Left lung (tissue), 4 donors: ENCODE measurements at regions not wholly inside any gene's neighbourhood (a gene's known extent, or its start where the extent isn't known, plus 50 kb on each side); places are given as distances from the start of the nearest gene placed in this dataset.
"Not testable (repeated sequence)": the region's sequence is repeated elsewhere in the genome, so short reads cannot be mapped to it uniquely, and the experiment has no call there.

ENCODE experiments used
- ATAC-seq: fragments of 200-7000 bp; cut with Tn5 transposase; one replicate; pipeline ENCODE4 v1.9.1; 2020; ENCODE audit warnings: moderate library complexity
- DNase-seq, 4 donors: peaks; one replicate each; pipeline ENCODE4 v3.0.0-alpha.2; 2013 to 2020
- H3K27ac ChIP-seq, 2 donors: fragments of 200-600 bp; sonication (generic) in 1 of 2; one replicate each; pipeline versions ENCODE4 v1.5.0 to v1.8.0; 2020 to 2021
- H3K27me3 ChIP-seq, 2 donors: fragments of 200-600 bp; sonication (generic) in 1 of 2; one replicate each; pipeline versions ENCODE4 v1.5.0 to v1.8.0; 2020 to 2021
- H3K36me3 ChIP-seq, 2 donors: fragments of 200-600 bp; sonication (generic) in 1 of 2; one replicate each; pipeline versions ENCODE4 v1.5.0 to v1.8.0; 2020 to 2021
- H3K4me1 ChIP-seq, 2 donors: fragments of 200-600 bp; one replicate each; pipeline ENCODE4 v1.8.0; 2021
- H3K4me3 ChIP-seq, 2 donors: fragments of 200-600 bp; sonication (generic) in 1 of 2; one replicate each; pipeline versions ENCODE4 v1.5.0 to v1.8.0; 2020 to 2021; ENCODE audit warnings: mild to moderate bottlenecking in 1 of 2
- H3K9me3 ChIP-seq, 2 donors: fragments of 200-600 bp; sonication (generic) in 1 of 2; one replicate each; pipeline versions ENCODE4 v1.5.0 to v1.8.0; 2020 to 2021
- intact Hi-C, 2 donors: fragments of 100-400 bp; cut with DNase I; formaldehyde crosslinking; loops; one replicate each; pipeline versions ENCODE4 v1.11.2 to v1.14.2; 2022
- TF ChIP-seq, protein P1 (sequence below), 2 donors: fragments of 200-600 bp; sonication (generic) in 1 of 2; IDR thresholded peaks; one replicate each; pipeline versions ENCODE4 v1.5.0 to v1.8.0; 2021; ENCODE audit warnings: antibody characterized with exemption in 2 of 2
- donor health status: DM: no; HTN: yes; CAD: no.
- donor health status: DM: no; HTN: no; CAD: no.

DNA sequence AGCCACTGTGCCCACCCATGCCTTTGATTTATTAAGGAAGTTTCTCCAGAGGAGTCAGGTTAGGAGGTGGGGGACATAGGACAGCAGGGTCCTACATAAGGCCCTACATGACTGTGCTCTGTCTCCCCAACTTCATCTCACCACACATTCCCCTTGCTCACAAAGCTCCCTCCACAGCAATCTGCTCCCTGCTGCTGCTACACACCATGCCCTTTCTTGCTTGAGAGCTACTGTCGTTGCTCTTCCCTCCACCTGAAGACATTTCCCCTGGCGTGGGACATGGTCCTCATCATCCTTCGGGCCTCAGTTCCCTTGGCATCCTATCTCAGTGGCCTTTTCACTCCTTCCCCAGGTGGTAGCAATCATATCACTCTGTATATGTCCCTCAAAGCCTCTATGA is 75.9 kb upstream of the DAPK1 start:
- ATAC-seq = no peak
- Histone ChIP-seq H3K4me1 (no peaks in the 10 kb centered on the region), H3K27ac (no peak overlapping the region), H3K27me3 (no peaks in the 10 kb centered on the region), H3K36me3 (no peaks in the 10 kb centered on the region), H3K4me3 (no peak overlapping the region), H3K9me3 (peaks cover 0 to 31% of the 10 kb centered on the region in 2 donors)
- DNase-seq = no peak
- intact Hi-C loops = no loop called here
- TF ChIP-seq, protein P1, sequence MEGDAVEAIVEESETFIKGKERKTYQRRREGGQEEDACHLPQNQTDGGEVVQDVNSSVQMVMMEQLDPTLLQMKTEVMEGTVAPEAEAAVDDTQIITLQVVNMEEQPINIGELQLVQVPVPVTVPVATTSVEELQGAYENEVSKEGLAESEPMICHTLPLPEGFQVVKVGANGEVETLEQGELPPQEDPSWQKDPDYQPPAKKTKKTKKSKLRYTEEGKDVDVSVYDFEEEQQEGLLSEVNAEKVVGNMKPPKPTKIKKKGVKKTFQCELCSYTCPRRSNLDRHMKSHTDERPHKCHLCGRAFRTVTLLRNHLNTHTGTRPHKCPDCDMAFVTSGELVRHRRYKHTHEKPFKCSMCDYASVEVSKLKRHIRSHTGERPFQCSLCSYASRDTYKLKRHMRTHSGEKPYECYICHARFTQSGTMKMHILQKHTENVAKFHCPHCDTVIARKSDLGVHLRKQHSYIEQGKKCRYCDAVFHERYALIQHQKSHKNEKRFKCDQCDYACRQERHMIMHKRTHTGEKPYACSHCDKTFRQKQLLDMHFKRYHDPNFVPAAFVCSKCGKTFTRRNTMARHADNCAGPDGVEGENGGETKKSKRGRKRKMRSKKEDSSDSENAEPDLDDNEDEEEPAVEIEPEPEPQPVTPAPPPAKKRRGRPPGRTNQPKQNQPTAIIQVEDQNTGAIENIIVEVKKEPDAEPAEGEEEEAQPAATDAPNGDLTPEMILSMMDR (IDR thresholded peaks at IDR 0.05) = no peak

DNA sequence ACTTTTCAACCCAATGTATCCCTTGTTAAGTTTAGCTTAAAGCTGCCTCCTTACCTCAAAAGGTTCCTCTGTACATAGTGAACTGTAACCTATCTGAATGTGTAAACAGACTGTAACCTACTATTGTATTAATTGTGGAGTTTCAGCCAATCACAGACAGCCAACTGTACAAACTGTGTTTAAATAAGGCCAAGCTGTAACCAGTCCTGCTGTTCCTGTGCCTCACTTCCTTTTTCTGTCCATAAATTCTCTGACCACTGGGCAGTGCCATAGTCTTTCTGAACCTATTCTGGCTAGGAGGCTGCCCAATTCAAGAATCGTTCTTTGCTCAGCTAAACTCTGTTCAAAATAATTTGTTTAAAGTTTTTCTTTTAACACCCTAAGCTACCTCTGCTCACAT is 74.7 kb upstream of the DAPK1 start:
- DNase-seq (no peak), ATAC-seq (no peak)
- Histone ChIP-seq H3K27me3 (no peaks in the 10 kb centered on the region), H3K36me3 (no peaks in the 10 kb centered on the region), H3K27ac (no peak overlapping the region), H3K9me3 (peaks cover 0 to 31% of the 10 kb centered on the region in 2 donors), H3K4me1 (no peaks in the 10 kb centered on the region), H3K4me3 (no peak overlapping the region)
- intact Hi-C loops = no loop called here
- TF ChIP-seq, protein P1 (IDR thresholded peaks at IDR 0.05) = no peak

DNA sequence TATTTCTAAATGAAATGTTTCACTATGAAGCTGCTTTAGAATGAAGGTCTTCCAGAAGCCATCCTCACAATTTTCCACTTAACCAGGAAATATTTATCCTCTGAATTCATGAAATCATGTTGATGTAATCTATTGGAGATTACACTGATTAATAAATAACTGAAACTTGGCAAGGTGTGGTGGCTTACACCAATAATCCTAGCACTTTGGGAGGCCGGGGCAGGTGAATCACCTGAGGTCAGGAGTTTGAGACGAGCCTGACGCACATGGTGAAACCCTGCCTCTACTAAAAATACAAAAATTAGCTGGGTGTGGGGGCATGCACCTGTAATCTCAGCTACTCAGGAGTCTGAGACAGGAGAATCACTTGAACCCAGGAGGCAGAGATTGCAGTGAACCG is 73.8 kb upstream of the DAPK1 start:
- H3K4me3 ChIP-seq, intact Hi-C loops, H3K27me3 ChIP-seq, DNase-seq, H3K27ac ChIP-seq, H3K36me3 ChIP-seq, H3K4me1 ChIP-seq, ATAC-seq: not testable (repeated sequence)
- peaks cover 0 to 31% of the 10 kb centered on the region in 2 donors for H3K9me3 ChIP-seq

DNA sequence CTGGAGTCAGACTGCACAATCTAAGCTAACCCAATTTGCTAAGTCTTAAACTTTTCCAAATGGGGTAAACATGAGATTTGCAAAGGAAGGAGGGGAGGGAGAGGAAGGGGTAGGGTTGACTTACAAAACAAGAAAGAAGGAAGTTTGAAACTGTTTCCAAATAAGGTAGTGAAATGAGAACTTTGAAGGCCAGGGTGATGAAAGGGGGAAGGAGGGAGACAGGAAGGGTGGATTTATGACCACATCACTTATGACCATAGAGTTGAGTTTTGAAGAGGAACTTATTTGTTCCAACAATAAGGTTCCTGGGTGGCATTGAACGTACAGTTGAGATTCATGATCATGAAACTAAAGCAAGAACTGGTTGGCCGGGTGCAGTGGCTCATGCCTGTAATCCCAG is 72.5 kb upstream of the DAPK1 start:
- Histone ChIP-seq H3K36me3 (no peaks in the 10 kb centered on the region), H3K4me1 (no peaks in the 10 kb centered on the region), H3K27ac (peak overlapping the region in 1 of 2 donors; percentile 70), H3K4me3 (no peak overlapping the region), H3K9me3 (peaks cover 0 to 31% of the 10 kb centered on the region in 2 donors), H3K27me3 (no peaks in the 10 kb centered on the region)
- intact Hi-C loops = no loop called here
- TF ChIP-seq, protein P1 (IDR thresholded peaks at IDR 0.05) = no peak
- ATAC-seq (no peak), DNase-seq (no peak)

DNA sequence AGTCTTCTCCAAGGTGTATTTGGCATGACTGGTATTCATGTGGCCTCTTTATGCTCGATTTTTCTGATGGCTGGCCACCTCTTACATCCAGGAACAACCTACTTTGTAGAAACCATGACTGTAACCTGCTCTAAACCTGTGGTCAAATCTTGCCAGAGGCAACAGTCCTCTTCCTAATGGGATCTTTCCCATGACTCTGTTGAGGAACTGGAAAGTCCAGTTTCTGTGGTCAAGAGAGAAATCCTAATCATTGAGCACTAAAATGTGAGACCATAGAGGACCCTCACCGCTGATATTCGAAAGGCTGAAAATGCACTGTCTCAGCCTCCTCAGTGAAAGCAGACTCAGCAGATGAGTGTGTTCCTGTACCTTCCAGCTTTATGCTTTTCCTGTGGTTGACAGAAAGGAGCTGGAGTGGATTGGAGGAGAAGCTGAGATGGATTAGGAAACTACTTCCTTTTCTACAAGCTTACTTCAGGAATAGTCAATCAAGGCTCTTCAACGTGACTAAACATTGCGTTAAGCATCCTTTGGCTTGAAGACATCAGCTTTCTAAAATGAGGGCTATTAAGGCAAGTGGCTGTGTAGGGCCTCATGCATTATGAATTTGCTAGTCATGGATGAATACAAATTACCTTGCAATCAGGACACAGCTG is 69.7 kb upstream of the DAPK1 start:
- Histone ChIP-seq H3K27ac (no peak overlapping the region), H3K4me1 (no peaks in the 10 kb centered on the region), H3K36me3 (no peaks in the 10 kb centered on the region), H3K4me3 (no peak overlapping the region), H3K27me3 (no peaks in the 10 kb centered on the region), H3K9me3 (peaks cover 0 to 30% of the 10 kb centered on the region in 2 donors)
- DNase-seq (no peak), ATAC-seq (peak; percentile 55)
- TF ChIP-seq, protein P1 (IDR thresholded peaks at IDR 0.05) = no peak
- intact Hi-C loops = no loop called here

DNA sequence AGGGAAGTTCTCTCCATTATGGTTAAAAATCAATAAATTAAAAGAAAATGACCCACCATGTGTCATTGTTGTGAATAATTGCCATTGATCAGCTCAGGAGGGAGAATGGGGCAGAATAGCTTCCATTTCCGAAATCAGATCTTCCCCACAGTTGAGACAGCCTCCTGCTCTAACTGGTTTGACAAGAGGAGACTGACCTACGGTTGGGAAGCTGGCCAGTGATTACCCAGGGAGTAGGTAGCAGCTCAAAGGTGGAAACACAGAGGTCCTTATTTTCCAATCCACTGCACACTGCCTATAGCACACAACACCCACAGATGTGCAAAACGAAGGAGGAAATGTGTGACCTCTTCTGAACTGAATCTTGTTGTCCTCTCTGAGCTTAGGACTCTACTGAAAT is 69.0 kb upstream of the DAPK1 start:
- H3K27me3 ChIP-seq = no peaks in the 10 kb centered on the region
- intact Hi-C loops = no loop called here
- no peak overlapping the region for H3K27ac ChIP-seq
- no peak overlapping the region for H3K4me3 ChIP-seq
- DNase-seq (no peak), ATAC-seq (peak; percentile 47)
- H3K36me3 ChIP-seq = no peaks in the 10 kb centered on the region
- H3K4me1 ChIP-seq = no peaks in the 10 kb centered on the region
- H3K9me3 ChIP-seq = peaks cover 0 to 23% of the 10 kb centered on the region in 2 donors
- TF ChIP-seq, protein P1 (IDR thresholded peaks at IDR 0.05) = no peak
